SH-SY5Y (cell line): ENCODE measurements at regions not wholly inside any gene's neighbourhood (a gene's known extent, or its start where the extent isn't known, plus 50 kb on each side); places are given as distances from the start of the nearest gene placed in this dataset.

Experiments used
- GATA2 ChIP-seq: IDR thresholded peaks from 2 replicates; pipeline ENCODE4 v1.6.1; 2011; ENCODE audit warnings: mild to moderate bottlenecking, low read depth, low read length
- GATA3 ChIP-seq: IDR thresholded peaks from 2 replicates; pipeline ENCODE4 v1.6.1; 2011; ENCODE audit warnings: low read depth, mild to moderate bottlenecking, low read length, moderate library complexity

GRCh38 chr7:155138204-155138603 is 68.1 kb downstream of the HTR5A start:
- TF ChIP-seq GATA3 (no peak), GATA2 (no peak)

- no peak for TF ChIP-seq GATA3
- TF ChIP-seq GATA2 = no peak
Measured at GRCh38 chr7:155141562-155141961, 71.4 kb downstream of the HTR5A start.

- no peak for TF ChIP-seq GATA3
- no peak for TF ChIP-seq GATA2
Measured at GRCh38 chr7:155143381-155143780, 73.3 kb downstream of the HTR5A start.

GRCh38 chr7:155144371-155144770 is 74.2 kb downstream of the HTR5A start:
- no peak for TF ChIP-seq GATA2
- no peak for TF ChIP-seq GATA3

GRCh38 chr7:155145477-155146255 is 75.5 kb downstream of the HTR5A start:
- no peak for TF ChIP-seq GATA2
- TF ChIP-seq GATA3 = no peak

- no peak for TF ChIP-seq GATA3
- no peak for TF ChIP-seq GATA2
Measured at GRCh38 chr7:155147172-155147571, 77.0 kb downstream of the HTR5A start.

GRCh38 chr7:155147624-155148023 is 77.5 kb downstream of the HTR5A start:
- TF ChIP-seq GATA3 (no peak), GATA2 (no peak)

GRCh38 chr7:155153676-155154075 is 83.6 kb downstream of the HTR5A start:
- TF ChIP-seq GATA3 (no peak), GATA2 (no peak)

- TF ChIP-seq GATA2 = no peak
- TF ChIP-seq GATA3 = no peak
Measured at GRCh38 chr7:155154586-155154985, 84.5 kb downstream of the HTR5A start.

GRCh38 chr7:155161690-155162089 is 91.6 kb downstream of the HTR5A start:
- TF ChIP-seq GATA2 = no peak
- TF ChIP-seq GATA3 = no peak

- TF ChIP-seq GATA2 (no peak), GATA3 (no peak)
Measured at GRCh38 chr7:155162422-155162821, 92.3 kb downstream of the HTR5A start.

GRCh38 chr7:155163696-155164095 is 93.6 kb downstream of the HTR5A start:
- TF ChIP-seq GATA3 = no peak
- no peak for TF ChIP-seq GATA2

- TF ChIP-seq GATA3 (no peak), GATA2 (no peak)
Measured at GRCh38 chr7:155164316-155164715, 94.2 kb downstream of the HTR5A start.

GRCh38 chr7:155166108-155166507 is 96.0 kb downstream of the HTR5A start:
- TF ChIP-seq GATA2 (no peak; the same call in 1 of the 2 replicates), GATA3 (no peak)

- TF ChIP-seq GATA3 (no peak), GATA2 (no peak; the same call in 1 of the 2 replicates)
Measured at GRCh38 chr7:155166673-155167370, 96.7 kb downstream of the HTR5A start.

GRCh38 chr7:155167706-155168365 is 97.7 kb downstream of the HTR5A start:
- TF ChIP-seq GATA3 (no peak), GATA2 (no peak)
